DND-41 (cell line): ENCODE measurements at regions not wholly inside any gene's neighbourhood (a gene's known extent, or its start where the extent isn't known, plus 50 kb on each side); places are given as distances from the start of the nearest gene placed in this dataset.

ENCODE experiments used
- CTCF ChIP-seq: IDR thresholded peaks from 2 replicates; pipeline ENCODE4 v1.5.1; 2012; ENCODE audit warnings: borderline replicate concordance, low read length, moderate library complexity, mild to moderate bottlenecking; ENCODE audit not compliant: poor library complexity, severe bottlenecking; ENCODE audit errors: extremely low read depth
- EZH2 ChIP-seq: IDR thresholded peaks from 3 replicates; pipeline ENCODE4 v1.6.1; 2012; ENCODE audit warnings: borderline replicate concordance, low read depth, mild to moderate bottlenecking, moderate library complexity, low read length, inconsistent platforms; ENCODE audit not compliant: severe bottlenecking

- TF ChIP-seq CTCF = no peak
- no peak for TF ChIP-seq EZH2
These were observed 214.7 kb downstream of the BCAS1 start for GRCh38 chr20:53855733-53856132.
